ENCODE measurements at regions not wholly inside any gene's neighbourhood (a gene's known extent, or its start where the extent isn't known, plus 50 kb on each side); places are given as distances from the start of the nearest gene placed in this dataset.
"Not testable (repeated sequence)": the region's sequence is repeated elsewhere in the genome, so short reads cannot be mapped to it uniquely, and the experiment has no call there.

GRCh38 chr10:113486531-113486930 lies 66.3 kb upstream of the HABP2 start:
- Histone ChIP-seq H2AFZ (no peak overlapping the region), H3F3A (ENCODE audit: insufficient read depth, low read depth) (no peaks in the 10 kb centered on the region), H3K9me2 (ENCODE audit: insufficient read depth) (no peaks in the 10 kb centered on the region), H3K27ac (no peak overlapping the region), H3K79me2 (ENCODE audit: low read depth) (no peaks in the 10 kb centered on the region), H3K9me3 (ENCODE audit: insufficient read depth, low read depth) (no peaks in the 10 kb centered on the region), H3K4me3 (no peak overlapping the region), H3K4me2 (no peak overlapping the region), H3K4me1 (replicated peaks; ENCODE audit: insufficient read depth) (no peaks in the 10 kb centered on the region), H4K20me1 (ENCODE audit: insufficient read depth) (no peaks in the 10 kb centered on the region), H3K36me3 (ENCODE audit: low read depth) (no peaks in the 10 kb centered on the region), H3K27me3 (ENCODE audit: insufficient read depth, low read depth) (no peaks in the 10 kb centered on the region)
- ChIA-PET CTCF (no interaction called here), POLR2A (ENCODE audit: unreplicated experiment) (no interaction called here)
- TF ChIP-seq, protein P1, sequence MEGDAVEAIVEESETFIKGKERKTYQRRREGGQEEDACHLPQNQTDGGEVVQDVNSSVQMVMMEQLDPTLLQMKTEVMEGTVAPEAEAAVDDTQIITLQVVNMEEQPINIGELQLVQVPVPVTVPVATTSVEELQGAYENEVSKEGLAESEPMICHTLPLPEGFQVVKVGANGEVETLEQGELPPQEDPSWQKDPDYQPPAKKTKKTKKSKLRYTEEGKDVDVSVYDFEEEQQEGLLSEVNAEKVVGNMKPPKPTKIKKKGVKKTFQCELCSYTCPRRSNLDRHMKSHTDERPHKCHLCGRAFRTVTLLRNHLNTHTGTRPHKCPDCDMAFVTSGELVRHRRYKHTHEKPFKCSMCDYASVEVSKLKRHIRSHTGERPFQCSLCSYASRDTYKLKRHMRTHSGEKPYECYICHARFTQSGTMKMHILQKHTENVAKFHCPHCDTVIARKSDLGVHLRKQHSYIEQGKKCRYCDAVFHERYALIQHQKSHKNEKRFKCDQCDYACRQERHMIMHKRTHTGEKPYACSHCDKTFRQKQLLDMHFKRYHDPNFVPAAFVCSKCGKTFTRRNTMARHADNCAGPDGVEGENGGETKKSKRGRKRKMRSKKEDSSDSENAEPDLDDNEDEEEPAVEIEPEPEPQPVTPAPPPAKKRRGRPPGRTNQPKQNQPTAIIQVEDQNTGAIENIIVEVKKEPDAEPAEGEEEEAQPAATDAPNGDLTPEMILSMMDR (conservative IDR thresholded peaks at IDR 0.05) = no peak
- TF ChIP-seq EZH2 (IDR thresholded peaks at IDR 0.05; ENCODE audit: low read depth) = no peak
- no peak for DNase-seq
- no TSS peak for BruUV-seq (replicated peaks)
- intact Hi-C loops (cut with micrococcal nuclease; ENCODE audit: unreplicated experiment) = no loop called here

GRCh38 chr10:113487154-113487553 lies 65.7 kb upstream of the HABP2 start:
- ChIA-PET CTCF (no interaction called here), POLR2A (ENCODE audit: unreplicated experiment) (no interaction called here)

GRCh38 chr10:113488186-113488585 lies 64.7 kb upstream of the HABP2 start:
- POLR2A ChIA-PET (ENCODE audit: unreplicated experiment) = no interaction called here

More at GRCh38 chr10:113487154-113487553, 65.7 kb upstream of the HABP2 start:
- Histone ChIP-seq H3K9me3 (ENCODE audit: insufficient read depth, low read depth) (no peaks in the 10 kb centered on the region), H3K36me3 (ENCODE audit: low read depth) (no peaks in the 10 kb centered on the region), H2AFZ (no peak overlapping the region), H3K4me2 (no peak overlapping the region), H3K4me3 (no peak overlapping the region), H3K9me2 (ENCODE audit: insufficient read depth) (no peaks in the 10 kb centered on the region), H3K79me2 (ENCODE audit: low read depth) (no peaks in the 10 kb centered on the region), H3F3A (ENCODE audit: insufficient read depth, low read depth) (no peaks in the 10 kb centered on the region), H3K27me3 (ENCODE audit: insufficient read depth, low read depth) (peaks cover 5% of the 10 kb centered on the region; the same call in 1 of the 2 replicates), H3K4me1 (replicated peaks; ENCODE audit: insufficient read depth) (no peaks in the 10 kb centered on the region), H4K20me1 (ENCODE audit: insufficient read depth) (no peaks in the 10 kb centered on the region), H3K27ac (no peak overlapping the region)
- TF ChIP-seq EZH2 (IDR thresholded peaks at IDR 0.05; ENCODE audit: low read depth) = no peak
- TF ChIP-seq, protein P1 (conservative IDR thresholded peaks at IDR 0.05) = no peak
- no peak for DNase-seq
- BruUV-seq (replicated peaks) = no TSS peak
- intact Hi-C loops (cut with micrococcal nuclease; ENCODE audit: unreplicated experiment) = no loop called here

DNA sequence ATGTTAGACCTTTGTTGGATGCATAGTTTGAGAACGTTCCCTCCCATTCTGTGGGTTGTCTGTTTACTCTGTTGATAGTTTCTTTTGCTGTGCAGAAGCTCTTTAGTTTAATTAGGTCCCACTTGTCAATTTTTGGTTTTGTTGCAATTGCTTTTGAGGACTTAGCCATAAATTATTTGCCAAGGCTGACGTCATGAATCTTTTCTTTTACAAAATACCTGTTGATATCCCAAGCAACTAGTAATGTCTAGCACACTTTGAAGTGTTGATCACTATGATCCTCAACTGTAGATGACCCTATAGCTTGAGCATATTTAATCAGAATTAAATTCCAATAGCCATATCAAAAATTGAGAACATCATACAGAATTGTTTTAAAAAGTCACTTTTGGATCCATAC lies 63.3 kb upstream of the HABP2 start:
- H3K36me3 ChIP-seq (ENCODE audit: low read depth); H3K4me2 ChIP-seq; H3F3A ChIP-seq (ENCODE audit: insufficient read depth, low read depth); H4K20me1 ChIP-seq (ENCODE audit: insufficient read depth); H3K9me2 ChIP-seq (ENCODE audit: insufficient read depth); POLR2A ChIA-PET (ENCODE audit: unreplicated experiment); H3K4me1 ChIP-seq (replicated peaks; ENCODE audit: insufficient read depth); H3K27ac ChIP-seq; H2AFZ ChIP-seq; BruUV-seq (replicated peaks); H3K4me3 ChIP-seq; CTCF ChIA-PET; H3K27me3 ChIP-seq (ENCODE audit: insufficient read depth, low read depth); DNase-seq; intact Hi-C loops (cut with micrococcal nuclease; ENCODE audit: unreplicated experiment); H3K9me3 ChIP-seq (ENCODE audit: insufficient read depth, low read depth); H3K79me2 ChIP-seq (ENCODE audit: low read depth): not testable (repeated sequence)

More at GRCh38 chr10:113488186-113488585, 64.7 kb upstream of the HABP2 start:
- Histone ChIP-seq H3F3A (ENCODE audit: insufficient read depth, low read depth) (no peaks in the 10 kb centered on the region), H3K27me3 (ENCODE audit: insufficient read depth, low read depth) (peaks cover 8% of the 10 kb centered on the region; the same call in 1 of the 2 replicates), H3K36me3 (ENCODE audit: low read depth) (no peaks in the 10 kb centered on the region), H3K4me2 (no peak overlapping the region), H2AFZ (no peak overlapping the region), H3K4me1 (replicated peaks; ENCODE audit: insufficient read depth) (no peaks in the 10 kb centered on the region), H3K9me2 (ENCODE audit: insufficient read depth) (no peaks in the 10 kb centered on the region), H3K9me3 (ENCODE audit: insufficient read depth, low read depth) (no peaks in the 10 kb centered on the region), H3K4me3 (no peak overlapping the region), H4K20me1 (ENCODE audit: insufficient read depth) (no peaks in the 10 kb centered on the region), H3K27ac (no peak overlapping the region), H3K79me2 (ENCODE audit: low read depth) (no peaks in the 10 kb centered on the region)
- CTCF ChIA-PET = no interaction called here
- no peak for DNase-seq
- intact Hi-C loops (cut with micrococcal nuclease; ENCODE audit: unreplicated experiment) = no loop called here
- no TSS peak for BruUV-seq (replicated peaks)
- TF ChIP-seq, protein P1 (conservative IDR thresholded peaks at IDR 0.05) = no peak
- TF ChIP-seq EZH2 (IDR thresholded peaks at IDR 0.05; ENCODE audit: low read depth) = no peak

Measured in PC-9 (cell line).